HEK293T (cell line): ENCODE measurements at regions not wholly inside any gene's neighbourhood (a gene's known extent, or its start where the extent isn't known, plus 50 kb on each side); places are given as distances from the start of the nearest gene placed in this dataset.

Experiments used
- ARNT ChIP-seq: fragments of 450-650 bp; IDR thresholded peaks from 2 replicates; pipeline ENCODE4 v1.6.1; 2017; ENCODE audit warnings: mild to moderate bottlenecking
- BHLHE40 ChIP-seq: fragments of 450-650 bp; IDR thresholded peaks from 2 replicates; pipeline ENCODE4 v1.6.1; 2016; ENCODE audit warnings: mild to moderate bottlenecking, moderate library complexity, borderline replicate concordance
- ELF4 ChIP-seq: fragments of 450-650 bp; IDR thresholded peaks from 2 replicates; pipeline ENCODE4 v1.6.1; 2017; ENCODE audit warnings: antibody characterized with exemption
- FOXA1 ChIP-seq: fragments of 450-650 bp; IDR thresholded peaks from 2 replicates; pipeline ENCODE4 v1.6.1; 2016; ENCODE audit warnings: mild to moderate bottlenecking
- FOXK2 ChIP-seq: fragments of 450-650 bp; IDR thresholded peaks from 2 replicates; pipeline ENCODE4 v1.6.1; 2016; ENCODE audit warnings: mild to moderate bottlenecking
- FOXM1 ChIP-seq: fragments of 450-650 bp; IDR thresholded peaks from 2 replicates; pipeline ENCODE4 v1.6.1; 2017; ENCODE audit warnings: mild to moderate bottlenecking, borderline replicate concordance
- HDGF ChIP-seq: fragments of 450-650 bp; IDR thresholded peaks from 2 replicates; pipeline ENCODE4 v1.6.1; 2017; ENCODE audit warnings: antibody characterized with exemption, borderline replicate concordance
- L3MBTL2 ChIP-seq: fragments of 450-650 bp; conservative IDR thresholded peaks from 2 replicates; pipeline ENCODE4 v1.6.1; 2016; ENCODE audit warnings: mild to moderate bottlenecking
- NFRKB ChIP-seq: fragments of 450-650 bp; IDR thresholded peaks from 2 replicates; pipeline ENCODE4 v1.6.1; 2016; ENCODE audit warnings: mild to moderate bottlenecking, moderate library complexity
- SP1 ChIP-seq: fragments of 450-650 bp; IDR thresholded peaks from 2 replicates; pipeline ENCODE4 v1.6.1; 2017
- SUZ12 ChIP-seq: fragments of 450-650 bp; IDR thresholded peaks from 2 replicates; pipeline ENCODE4 v1.6.1; 2016; ENCODE audit warnings: mild to moderate bottlenecking
- TARDBP ChIP-seq: fragments of 450-650 bp; IDR thresholded peaks from 2 replicates; pipeline ENCODE4 v1.6.1; 2016
- ZNF384 ChIP-seq: fragments of 450-650 bp; IDR thresholded peaks from 2 replicates; pipeline ENCODE4 v1.6.1; 2016
- TF ChIP-seq, protein P1 (sequence below): fragments of 450-650 bp; IDR thresholded peaks from 2 replicates; pipeline ENCODE4 v1.6.1; 2016

DNA sequence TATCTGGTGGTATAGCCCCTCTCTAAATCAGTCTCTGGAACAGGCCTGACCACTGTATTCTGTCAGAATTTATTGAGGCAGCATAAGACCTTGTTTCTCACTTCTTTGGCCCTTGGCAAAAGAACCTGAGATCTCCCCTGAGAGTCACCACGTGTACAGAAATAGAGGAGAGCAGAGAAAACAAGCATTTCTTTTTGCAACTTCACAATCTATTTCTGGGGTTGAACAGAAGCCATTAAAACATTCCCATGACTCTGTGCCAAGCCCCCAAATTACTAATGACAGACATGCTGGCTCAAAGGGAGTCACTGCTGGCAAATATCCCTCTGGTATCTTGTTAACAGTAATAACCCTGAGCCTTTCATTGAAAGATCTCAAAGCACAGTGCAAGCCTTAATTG, 395.3 kb downstream of the MAFB start:
- TF ChIP-seq NFRKB (no peak), SP1 (no peak), HDGF (no peak), FOXM1 (no peak), FOXA1 (no peak), TARDBP (no peak), BHLHE40 (no peak), ARNT (no peak), ELF4 (no peak), ZNF384 (no peak), L3MBTL2 (no peak), SUZ12 (no peak), FOXK2 (no peak)
- TF ChIP-seq, protein P1, sequence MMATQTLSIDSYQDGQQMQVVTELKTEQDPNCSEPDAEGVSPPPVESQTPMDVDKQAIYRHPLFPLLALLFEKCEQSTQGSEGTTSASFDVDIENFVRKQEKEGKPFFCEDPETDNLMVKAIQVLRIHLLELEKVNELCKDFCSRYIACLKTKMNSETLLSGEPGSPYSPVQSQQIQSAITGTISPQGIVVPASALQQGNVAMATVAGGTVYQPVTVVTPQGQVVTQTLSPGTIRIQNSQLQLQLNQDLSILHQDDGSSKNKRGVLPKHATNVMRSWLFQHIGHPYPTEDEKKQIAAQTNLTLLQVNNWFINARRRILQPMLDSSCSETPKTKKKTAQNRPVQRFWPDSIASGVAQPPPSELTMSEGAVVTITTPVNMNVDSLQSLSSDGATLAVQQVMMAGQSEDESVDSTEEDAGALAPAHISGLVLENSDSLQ, result no peak
